ENCODE measurements at regions not wholly inside any gene's neighbourhood (a gene's known extent, or its start where the extent isn't known, plus 50 kb on each side); places are given as distances from the start of the nearest gene placed in this dataset.

DNA sequence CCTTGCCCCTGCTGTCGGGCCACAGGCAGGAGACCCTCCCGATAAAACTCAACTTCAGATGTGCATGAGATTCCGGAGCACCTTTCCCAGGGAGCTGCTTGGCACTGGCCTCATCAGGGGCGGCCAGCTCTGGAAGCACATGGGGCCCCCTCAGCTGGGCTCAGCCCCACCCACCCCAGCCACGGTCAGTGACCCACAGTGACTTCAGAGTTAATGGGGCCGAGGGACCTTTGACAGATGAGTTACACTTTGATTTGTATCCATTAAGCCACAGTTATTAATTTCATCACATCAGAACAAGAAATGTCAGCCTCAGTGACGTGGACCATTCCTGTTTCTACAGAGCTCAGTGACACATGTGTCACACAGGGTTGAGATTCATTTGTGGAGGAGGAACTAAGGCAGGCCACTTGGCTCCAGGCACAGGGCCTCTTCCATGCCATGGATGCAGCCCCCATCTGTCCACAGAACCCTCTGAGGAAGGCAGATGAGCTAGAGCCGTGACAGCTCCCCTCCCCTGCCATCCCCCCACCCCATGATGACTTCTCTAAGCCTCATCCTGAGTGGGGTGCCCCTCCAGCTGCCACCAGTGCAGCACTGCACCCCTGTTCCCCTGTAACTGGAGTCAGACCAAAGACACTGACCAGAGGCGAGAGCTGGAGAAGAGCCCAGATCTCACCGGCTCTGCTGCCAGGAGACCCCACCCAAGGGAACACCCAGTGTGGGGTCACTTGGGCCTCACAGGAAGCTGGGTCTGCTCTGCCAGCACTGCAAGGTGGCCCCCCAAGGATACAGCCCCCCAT lies 69.4 kb upstream of the ADAMTS2 start:
- TF ChIP-seq, protein P1, sequence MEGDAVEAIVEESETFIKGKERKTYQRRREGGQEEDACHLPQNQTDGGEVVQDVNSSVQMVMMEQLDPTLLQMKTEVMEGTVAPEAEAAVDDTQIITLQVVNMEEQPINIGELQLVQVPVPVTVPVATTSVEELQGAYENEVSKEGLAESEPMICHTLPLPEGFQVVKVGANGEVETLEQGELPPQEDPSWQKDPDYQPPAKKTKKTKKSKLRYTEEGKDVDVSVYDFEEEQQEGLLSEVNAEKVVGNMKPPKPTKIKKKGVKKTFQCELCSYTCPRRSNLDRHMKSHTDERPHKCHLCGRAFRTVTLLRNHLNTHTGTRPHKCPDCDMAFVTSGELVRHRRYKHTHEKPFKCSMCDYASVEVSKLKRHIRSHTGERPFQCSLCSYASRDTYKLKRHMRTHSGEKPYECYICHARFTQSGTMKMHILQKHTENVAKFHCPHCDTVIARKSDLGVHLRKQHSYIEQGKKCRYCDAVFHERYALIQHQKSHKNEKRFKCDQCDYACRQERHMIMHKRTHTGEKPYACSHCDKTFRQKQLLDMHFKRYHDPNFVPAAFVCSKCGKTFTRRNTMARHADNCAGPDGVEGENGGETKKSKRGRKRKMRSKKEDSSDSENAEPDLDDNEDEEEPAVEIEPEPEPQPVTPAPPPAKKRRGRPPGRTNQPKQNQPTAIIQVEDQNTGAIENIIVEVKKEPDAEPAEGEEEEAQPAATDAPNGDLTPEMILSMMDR (IDR thresholded peaks at IDR 0.05), result no peak
- no peak for TF ChIP-seq POLR2A (IDR thresholded peaks at IDR 0.05)

All from prostate gland (tissue), 2 donors.